ENCODE measurements at regions not wholly inside any gene's neighbourhood (a gene's known extent, or its start where the extent isn't known, plus 50 kb on each side); places are given as distances from the start of the nearest gene placed in this dataset.
"Not testable (repeated sequence)": the region's sequence is repeated elsewhere in the genome, so short reads cannot be mapped to it uniquely, and the experiment has no call there.

- DNase-seq = no peak
These were observed 239.3 kb downstream of the GADD45G start for GRCh38 chr9:89844075-89844474.

- no peak for DNase-seq
These were observed 239.7 kb downstream of the GADD45G start for GRCh38 chr9:89844535-89844934.

- no peak for DNase-seq
These were observed 240.5 kb downstream of the GADD45G start for GRCh38 chr9:89845321-89845720.

GRCh38 chr9:89845862-89846261 lies 241.1 kb downstream of the GADD45G start:
- no peak for DNase-seq

DNA sequence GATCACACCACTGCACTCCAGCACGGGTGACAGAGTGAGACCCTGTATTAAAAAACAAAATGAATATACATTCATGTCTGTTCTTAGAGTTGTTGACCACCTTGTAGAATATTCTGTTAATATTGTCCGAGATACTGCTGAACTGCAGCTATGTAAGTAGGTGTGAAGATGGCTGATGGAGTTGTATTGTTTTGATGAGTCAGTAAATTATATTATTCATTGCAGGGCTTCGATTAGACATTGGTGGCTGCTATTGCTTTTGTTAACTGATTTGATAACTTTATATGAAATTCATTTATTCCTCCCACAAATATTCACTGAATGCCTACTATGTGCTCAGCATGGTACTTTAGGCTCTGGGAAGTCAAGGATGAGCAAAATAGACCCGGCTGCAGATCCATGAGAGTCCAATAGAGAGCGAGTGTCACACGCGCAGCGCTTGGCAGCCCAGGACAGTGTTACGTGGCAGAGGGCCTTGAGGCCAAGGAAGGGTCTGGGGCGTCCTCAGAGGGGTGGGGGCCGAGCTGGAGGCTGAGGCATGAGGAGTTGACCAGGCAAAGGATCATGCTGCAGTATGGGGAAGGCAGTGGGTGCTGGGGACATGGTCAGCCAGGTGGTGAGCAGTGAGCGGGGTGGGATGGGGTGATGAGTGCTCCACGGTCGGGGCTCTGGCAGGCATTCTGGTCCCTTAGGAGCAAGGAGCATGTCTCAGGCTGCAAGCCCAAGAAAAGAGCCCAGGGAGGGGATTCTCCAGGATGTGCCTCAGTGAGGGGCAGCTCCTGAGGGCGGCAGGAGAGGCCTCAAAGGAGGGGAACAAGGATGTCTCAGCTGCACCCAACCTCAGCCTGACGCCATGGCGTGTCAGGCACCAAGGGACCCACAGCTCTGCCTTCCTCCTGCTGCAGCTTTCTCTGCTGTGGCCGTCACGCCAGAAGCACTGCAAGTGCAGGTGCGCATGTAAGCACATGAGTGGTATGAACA lies 243.5 kb downstream of the GADD45G start:
- no peak for DNase-seq

GRCh38 chr9:89849096-89849495 lies 244.3 kb downstream of the GADD45G start:
- DNase-seq = no peak

GRCh38 chr9:89850153-89850552 lies 245.3 kb downstream of the GADD45G start:
- DNase-seq = no peak

DNA sequence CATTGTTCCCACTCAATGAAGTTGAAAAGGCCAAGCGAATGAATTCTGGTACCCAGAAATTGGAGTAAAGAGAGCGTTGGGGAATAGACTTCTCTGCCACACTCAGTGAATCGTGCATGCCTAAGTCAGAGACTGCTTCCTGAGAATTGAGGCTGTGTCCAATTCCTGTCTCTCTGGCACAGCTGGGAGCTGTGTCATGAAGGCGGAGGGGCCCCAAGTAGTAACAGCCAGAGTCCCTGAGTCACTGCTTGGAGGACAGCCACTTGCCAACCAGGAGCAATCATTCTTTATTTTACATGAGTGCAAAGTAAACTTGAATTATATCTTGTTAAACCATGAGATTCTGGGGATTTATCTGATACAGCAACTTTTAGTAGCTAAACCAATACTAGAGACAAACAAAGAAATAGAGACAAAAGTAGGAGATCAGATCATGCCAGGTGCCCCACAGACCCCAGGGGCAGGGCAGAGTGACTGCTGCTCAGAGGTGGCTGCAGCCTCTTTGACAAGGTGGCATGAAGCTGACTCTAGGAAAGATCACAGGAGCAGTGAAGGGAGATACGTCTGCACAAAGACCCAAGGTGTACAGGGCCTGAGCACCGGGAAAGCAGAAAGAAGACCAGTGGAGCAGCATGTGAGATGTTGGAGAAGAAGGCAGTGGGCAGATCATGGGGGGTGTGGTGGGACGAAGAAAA lies 246.0 kb downstream of the GADD45G start:
- DNase-seq = no peak

DNA sequence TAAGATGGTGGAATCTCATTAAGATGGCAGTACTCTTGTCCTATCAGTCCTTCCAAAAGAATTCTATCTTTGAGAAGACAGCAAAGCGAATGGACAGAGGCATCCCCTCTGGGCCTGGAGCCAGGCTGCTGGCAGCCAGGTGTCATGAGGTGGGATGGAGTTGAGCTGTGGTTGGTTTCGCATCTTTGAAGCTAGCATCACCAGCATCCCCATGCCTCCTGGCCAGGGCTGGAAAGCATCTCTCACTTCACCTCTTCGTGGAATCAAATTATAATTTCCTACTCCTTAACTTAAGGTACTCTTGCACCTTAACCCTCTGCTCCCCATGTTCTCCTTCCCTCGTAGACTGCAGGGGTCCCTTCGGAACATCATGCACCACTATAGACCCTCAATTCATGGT lies 248.3 kb downstream of the GADD45G start:
- DNase-seq = no peak

GRCh38 chr9:89853931-89854330 lies 249.1 kb downstream of the GADD45G start:
- DNase-seq = no peak

DNA sequence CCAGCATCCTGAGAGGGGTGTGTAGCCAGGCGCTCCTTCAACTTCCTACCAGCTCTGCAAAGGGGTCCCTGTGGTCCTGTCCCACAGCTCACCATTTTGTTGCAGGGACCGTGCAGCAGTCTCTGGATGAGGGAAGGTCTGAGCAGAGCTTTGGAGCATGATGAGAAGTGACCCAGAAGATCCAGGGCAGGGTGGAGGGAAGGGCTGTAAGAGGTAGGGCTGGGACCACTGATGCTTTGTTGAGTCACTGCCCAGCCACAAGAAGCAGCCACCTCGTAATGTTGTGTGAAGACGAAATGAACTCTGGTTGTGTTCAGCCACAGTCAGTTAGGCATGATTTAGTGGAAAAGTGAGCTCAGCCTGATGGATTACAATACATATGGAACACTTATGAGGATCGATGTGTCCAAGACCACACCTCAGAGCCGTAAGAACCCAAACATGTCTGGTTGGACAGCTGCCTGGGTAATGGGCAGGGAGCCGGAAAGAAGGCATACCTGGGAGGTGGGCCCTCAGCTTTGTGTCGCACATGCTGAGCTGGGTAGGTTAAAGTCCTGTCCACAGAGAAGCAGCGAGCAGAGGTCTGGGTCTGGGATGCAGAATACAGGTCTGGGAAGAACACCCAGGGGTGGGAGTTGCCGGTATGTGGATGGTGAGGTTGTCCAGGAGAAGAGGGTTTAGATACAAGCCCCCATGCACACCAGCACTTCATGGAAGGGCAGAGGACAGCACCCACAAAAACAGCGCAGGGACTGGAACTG lies 250.1 kb downstream of the GADD45G start:
- DNase-seq = peak; percentile 24

DNA sequence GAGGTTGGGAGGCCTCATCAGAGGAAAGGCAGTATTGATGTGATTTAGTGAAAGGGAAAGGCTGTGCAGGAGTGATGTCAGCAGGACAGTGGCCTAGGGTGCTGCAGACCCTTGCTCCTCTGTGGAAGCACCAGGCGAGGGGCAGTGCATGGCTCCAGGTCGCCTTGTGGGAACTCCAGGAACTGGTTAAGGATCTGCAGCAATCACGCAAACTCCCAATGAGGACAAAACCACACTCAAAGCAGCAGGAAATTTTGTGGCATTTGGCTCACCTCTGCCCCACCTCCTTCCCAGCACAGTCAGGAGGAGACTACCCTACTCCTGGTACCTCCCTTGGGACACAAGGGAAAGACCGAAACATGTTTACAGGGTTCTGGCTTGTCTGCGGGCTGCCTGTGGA lies 251.5 kb downstream of the GADD45G start:
- DNase-seq = peak; percentile 24

DNA sequence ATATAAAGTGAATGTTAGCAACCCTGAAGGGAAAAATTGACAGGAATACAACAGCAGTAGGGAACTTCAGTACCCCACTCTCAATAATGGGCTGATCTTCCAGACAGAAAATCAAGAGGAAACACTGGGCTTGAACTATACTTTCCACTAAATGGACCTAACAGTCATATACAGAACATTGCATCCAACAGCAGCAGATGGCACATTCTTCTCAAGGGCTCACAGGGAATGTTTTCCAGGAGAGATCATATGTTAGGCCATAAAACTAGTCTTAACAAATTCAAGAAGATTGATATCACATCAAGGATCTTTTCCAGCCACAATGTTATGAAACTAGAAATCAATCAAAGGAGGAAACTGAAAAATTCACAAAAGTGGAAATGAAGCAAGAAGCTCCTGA lies 252.1 kb downstream of the GADD45G start:
- DNase-seq = not testable (repeated sequence)

DNA sequence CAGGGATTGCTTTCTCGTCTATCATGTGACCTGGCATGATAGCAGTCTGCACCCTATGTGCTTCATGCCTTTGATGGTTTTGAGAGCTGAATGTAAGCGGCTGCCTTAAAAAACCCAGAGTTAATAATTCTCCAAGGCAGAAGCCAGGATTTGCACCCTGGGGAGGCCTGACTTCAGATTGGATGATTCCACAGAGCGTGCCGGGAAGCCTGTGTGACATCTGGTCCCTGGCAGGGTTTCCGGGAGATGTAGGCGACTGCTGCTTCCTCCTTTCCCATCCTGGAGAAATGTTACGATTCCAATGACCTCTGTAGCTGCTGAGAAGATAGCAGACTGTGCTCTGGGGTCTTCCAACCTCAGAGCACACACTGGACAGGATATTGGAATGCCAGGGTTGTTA lies 255.0 kb downstream of the GADD45G start:
- not testable (repeated sequence) for DNase-seq

DNA sequence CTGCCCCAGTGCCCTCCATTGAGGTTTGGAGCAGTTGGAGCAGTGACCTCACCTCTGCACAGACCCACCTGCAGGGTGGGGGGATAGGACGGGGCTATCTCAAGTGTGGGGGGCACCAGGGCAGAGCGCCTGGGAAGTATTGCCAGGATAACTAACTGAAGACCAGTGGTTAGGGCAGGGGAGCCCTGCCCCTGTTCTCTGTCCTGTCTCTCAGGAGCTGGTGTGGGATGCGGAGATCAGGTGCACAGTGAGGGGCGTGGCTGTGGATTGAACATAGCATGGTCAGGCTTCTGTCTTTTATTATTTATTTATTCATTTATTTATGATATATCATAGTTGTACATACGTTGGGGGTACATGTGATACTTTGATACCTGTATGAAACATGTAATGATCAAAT lies 256.6 kb downstream of the GADD45G start:
- DNase-seq = peak; percentile 19

DNA sequence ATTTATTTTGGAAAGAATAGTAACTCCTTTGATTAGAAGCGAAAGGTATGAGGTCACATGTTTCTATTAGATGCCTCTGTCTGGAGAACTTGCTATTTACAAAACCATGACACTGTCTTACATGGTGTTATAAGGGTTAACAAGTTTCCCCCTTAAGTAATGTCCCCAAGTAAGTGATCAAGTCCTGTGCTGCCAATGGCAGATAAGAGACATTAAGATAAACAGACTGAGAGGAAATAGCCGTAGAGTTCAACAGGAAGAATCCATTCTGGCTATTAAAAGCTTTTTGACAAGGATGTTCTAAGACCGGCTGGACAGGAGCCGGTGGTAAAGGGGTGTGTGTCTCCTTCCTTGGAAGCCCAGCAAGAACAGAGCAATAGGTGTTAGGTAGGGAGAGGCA lies 257.5 kb downstream of the GADD45G start:
- DNase-seq = peak; percentile 16

DNA sequence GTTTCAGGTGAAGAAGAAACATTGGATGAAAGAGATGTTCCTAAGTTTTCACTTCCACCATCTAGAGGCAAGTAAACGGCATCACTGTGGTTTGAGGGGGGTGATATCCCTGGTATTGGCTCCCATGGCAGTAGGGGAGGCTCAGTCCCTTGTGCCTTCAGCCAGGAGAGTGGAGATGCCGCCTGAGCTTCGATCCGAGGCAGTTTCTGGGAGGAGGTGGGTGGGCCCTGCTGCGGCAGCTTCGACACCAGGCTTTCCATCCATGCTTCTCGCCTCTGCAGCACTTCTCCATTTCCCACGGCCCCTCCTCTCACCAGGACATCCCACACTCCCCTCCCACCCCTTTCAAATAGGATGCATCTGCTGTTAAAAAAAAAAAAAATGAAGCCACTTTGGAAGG lies 258.3 kb downstream of the GADD45G start:
- DNase-seq = no peak

GRCh38 chr9:89863837-89864236 lies 259.0 kb downstream of the GADD45G start:
- peak; percentile 36 for DNase-seq

DNA sequence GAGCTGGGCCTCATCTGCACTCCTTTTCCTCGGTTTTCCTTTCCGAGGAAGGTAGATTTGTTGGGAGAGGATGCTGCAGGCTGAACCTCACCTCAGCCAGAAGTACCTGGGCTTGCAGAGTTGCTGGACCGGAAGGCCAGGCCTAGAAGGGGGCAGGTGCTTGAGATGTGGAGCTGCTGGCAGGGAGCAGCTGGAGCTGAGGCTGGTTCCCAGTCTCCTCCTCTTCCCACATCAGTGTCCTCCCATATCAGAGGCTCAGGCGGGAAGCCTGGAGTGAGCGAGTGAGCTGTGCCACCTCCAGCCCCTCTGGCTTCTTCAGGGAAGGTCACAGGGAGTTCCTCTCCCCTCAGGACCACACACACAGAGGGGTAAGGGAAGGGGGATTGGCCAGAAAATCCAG lies 259.4 kb downstream of the GADD45G start:
- DNase-seq = peak; percentile 28

DNA sequence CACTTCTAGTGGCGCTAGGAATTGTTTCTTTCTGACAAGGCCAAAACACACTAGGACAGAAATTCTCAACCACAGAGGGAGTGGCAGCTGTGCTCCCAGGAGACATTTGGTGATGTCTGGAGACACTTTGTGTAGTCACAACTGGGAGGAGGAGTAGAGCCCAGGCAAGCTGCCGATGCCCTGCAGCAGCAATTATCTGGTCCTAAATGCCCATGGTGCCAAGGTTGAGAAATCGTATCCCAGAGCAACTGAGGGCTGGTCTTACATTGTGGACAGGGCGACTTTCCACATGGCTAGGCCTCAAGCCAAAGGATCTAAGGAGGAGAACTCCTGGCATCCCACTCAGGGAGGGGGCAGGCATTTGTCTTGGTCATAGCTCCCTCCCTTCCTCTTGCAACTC lies 259.9 kb downstream of the GADD45G start:
- no peak for DNase-seq

GRCh38 chr9:89865357-89865756 lies 260.5 kb downstream of the GADD45G start:
- DNase-seq = peak; percentile 21

DNA sequence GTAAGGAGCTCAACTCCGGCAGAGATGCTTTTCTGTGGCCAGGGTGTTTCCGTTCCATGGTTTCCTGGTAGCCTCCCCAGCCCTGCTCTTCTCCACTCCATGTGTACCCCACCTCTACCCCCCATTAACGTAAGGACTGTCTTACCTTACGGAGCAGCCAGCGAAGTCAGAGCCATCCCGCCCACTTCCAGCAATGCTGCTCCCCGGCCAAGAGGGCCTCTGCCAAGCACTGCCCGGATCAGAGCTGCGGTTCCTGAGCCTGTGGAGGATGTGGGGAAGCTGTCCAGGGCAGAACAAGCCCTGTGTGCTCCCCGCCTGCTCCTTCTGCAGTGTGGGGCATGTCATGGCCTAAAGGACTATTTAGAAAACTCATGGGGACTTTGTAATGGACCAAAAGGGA lies 261.2 kb downstream of the GADD45G start:
- peak; percentile 56 for DNase-seq

- peak; percentile 16 for DNase-seq
These were observed 261.9 kb downstream of the GADD45G start for GRCh38 chr9:89866701-89867100.

Data from activated effector memory CD4-positive, alpha-beta T cell treated with anti-CD3 and anti-CD28 coated beads, Interleukin-2, amount 50 U/mL, for 16 hours (primary cell).